ENCODE measurements at regions not wholly inside any gene's neighbourhood (a gene's known extent, or its start where the extent isn't known, plus 50 kb on each side); places are given as distances from the start of the nearest gene placed in this dataset.

DNA sequence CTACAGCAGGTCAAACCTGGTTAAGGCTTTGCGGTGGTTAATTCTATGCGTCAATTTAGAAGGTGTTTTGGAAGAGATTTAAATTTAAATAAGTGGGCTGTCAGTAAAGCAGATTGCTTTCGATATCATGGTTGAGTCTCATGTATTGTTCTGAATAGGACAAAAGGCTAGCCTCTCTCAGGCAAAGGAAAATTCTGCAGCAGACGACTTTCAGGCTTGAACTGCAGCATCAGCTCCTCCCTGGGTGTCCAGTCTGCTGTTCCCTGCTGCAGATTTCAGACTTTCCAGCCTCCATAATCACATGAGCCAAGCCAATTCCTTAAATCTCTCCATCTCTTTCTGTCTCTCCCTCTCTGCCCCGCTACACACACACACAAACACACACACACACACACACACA lies 143.2 kb downstream of the TUSC7 start:
- H3K27ac ChIP-seq (ENCODE audit: low read depth in 2 of 2, low read length in 2 of 2), result no peak overlapping the region
- no peak for FAIRE-seq
- intact Hi-C loops (cut with DNase I), result no loop called here
- TF ChIP-seq, protein P1, sequence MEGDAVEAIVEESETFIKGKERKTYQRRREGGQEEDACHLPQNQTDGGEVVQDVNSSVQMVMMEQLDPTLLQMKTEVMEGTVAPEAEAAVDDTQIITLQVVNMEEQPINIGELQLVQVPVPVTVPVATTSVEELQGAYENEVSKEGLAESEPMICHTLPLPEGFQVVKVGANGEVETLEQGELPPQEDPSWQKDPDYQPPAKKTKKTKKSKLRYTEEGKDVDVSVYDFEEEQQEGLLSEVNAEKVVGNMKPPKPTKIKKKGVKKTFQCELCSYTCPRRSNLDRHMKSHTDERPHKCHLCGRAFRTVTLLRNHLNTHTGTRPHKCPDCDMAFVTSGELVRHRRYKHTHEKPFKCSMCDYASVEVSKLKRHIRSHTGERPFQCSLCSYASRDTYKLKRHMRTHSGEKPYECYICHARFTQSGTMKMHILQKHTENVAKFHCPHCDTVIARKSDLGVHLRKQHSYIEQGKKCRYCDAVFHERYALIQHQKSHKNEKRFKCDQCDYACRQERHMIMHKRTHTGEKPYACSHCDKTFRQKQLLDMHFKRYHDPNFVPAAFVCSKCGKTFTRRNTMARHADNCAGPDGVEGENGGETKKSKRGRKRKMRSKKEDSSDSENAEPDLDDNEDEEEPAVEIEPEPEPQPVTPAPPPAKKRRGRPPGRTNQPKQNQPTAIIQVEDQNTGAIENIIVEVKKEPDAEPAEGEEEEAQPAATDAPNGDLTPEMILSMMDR (IDR thresholded peaks at IDR 0.05; ENCODE audit: borderline replicate concordance, extremely low read depth, insufficient read depth), result no peak
- no peak overlapping the region for H3K4me3 ChIP-seq (ENCODE audit: low read length in 3 of 3)
- H3K27me3 ChIP-seq (ENCODE audit: control insufficient read depth, insufficient read depth, low read length), result no peaks in the 10 kb centered on the region
- no peaks in the 10 kb centered on the region for H3K9me3 ChIP-seq (ENCODE audit: control insufficient read depth in 2 of 3, insufficient read depth in 1 of 3, low read length in 3 of 3)
- H3K4me1 ChIP-seq (ENCODE audit: control insufficient read depth in 2 of 3, insufficient read depth in 2 of 3, low read depth in 1 of 3, low read length in 3 of 3), result no peaks in the 10 kb centered on the region
- H3K36me3 ChIP-seq (ENCODE audit: control insufficient read depth in 2 of 3, insufficient read depth in 3 of 3, low read length in 3 of 3), result no peaks in the 10 kb centered on the region
- no peak for DNase-seq
- no peak overlapping the region for H3K9ac ChIP-seq (ENCODE audit: low read length in 3 of 3)

DNA sequence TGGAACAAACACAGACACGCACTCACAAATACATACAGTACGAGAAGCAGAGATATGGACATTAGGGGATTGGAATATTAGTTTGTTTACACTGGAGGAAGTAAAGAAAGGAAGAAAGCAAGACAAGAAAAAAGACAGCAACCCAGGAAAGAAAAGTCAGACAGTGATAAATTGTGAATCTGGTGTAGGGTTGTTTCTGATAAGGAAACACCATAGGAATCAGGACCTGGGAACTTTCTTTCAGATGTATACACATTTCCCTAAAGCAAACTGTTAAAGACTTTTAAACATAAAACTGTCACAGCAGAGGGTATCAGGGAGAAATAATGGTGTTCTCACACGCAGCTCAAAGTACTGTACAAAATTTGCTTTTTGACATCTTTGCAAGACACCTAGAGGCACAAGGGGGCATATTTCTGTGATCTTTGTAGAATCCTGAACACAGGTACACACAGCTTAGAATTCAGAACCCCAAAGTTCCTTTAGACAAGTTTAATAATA lies 153.7 kb downstream of the TUSC7 start:
- Histone ChIP-seq H3K27ac (ENCODE audit: low read depth in 2 of 2, low read length in 2 of 2) (no peak overlapping the region), H3K4me1 (ENCODE audit: control insufficient read depth in 2 of 3, insufficient read depth in 2 of 3, low read depth in 1 of 3, low read length in 3 of 3) (peaks cover 0 to 3% (median 0%) of the 10 kb centered on the region in 3 donors), H3K9me3 (ENCODE audit: control insufficient read depth in 2 of 3, insufficient read depth in 1 of 3, low read length in 3 of 3) (no peaks in the 10 kb centered on the region), H3K27me3 (ENCODE audit: control insufficient read depth, insufficient read depth, low read length) (no peaks in the 10 kb centered on the region), H3K36me3 (ENCODE audit: control insufficient read depth in 2 of 3, insufficient read depth in 3 of 3, low read length in 3 of 3) (no peaks in the 10 kb centered on the region), H3K4me3 (ENCODE audit: low read length in 3 of 3) (no peak overlapping the region), H3K9ac (ENCODE audit: low read length in 3 of 3) (no peak overlapping the region)
- TF ChIP-seq, protein P1 (IDR thresholded peaks at IDR 0.05; ENCODE audit: borderline replicate concordance, extremely low read depth, insufficient read depth), result no peak
- peak in 1 of 5 donors; percentile 2 for DNase-seq
- FAIRE-seq, result no peak
- intact Hi-C loops (cut with DNase I), result no loop called here

DNA sequence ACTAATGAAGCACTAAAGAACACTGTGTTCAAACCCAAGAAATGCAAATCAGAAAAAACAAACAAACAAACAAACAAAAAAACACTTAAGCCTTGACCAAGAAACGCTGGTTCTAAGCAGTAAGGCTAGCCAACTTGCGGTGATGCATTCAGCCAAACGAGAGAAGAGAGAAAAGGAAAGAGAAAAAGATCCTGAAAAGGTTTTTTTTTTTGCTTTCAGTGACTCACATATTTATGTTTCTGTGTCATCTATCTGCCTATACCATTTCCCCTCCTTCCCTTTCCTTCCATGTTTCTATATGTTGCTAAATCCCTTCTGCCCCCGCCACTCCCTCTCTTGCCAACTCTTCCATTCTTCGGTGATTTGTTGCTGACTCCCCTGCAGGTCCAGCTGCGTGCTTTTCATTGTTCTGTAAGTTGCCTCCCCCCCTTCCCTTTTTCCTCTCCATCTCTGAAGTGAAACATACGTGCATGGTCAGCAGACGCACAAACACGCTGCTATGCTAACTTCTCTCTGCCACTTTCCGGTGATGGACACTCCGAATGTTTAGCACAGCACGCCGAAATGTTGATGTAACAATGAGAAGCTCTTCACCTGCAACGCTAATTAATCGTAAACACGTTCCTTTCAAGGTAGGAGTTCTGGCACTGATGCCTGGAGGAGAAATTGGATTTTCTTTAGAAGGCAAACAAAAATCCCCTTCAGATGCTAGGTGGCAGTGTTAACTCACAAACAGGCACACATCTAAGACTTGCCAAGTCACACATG lies 154.4 kb downstream of the TUSC7 start:
- DNase-seq, result peak in 4 of 5 donors; percentile 40 to 82 (median 66)
- Histone ChIP-seq H3K27ac (ENCODE audit: low read depth in 2 of 2, low read length in 2 of 2) (no peak overlapping the region), H3K9me3 (ENCODE audit: control insufficient read depth in 2 of 3, insufficient read depth in 1 of 3, low read length in 3 of 3) (no peaks in the 10 kb centered on the region), H3K4me3 (ENCODE audit: low read length in 3 of 3) (peak overlapping the region; percentile 29 to 72 (median 30)), H3K9ac (ENCODE audit: low read length in 3 of 3) (peak overlapping the region in 1 of 3 donors; percentile 63), H3K4me1 (ENCODE audit: control insufficient read depth in 2 of 3, insufficient read depth in 2 of 3, low read depth in 1 of 3, low read length in 3 of 3) (peaks cover 0 to 3% (median 0%) of the 10 kb centered on the region in 3 donors), H3K27me3 (ENCODE audit: control insufficient read depth, insufficient read depth, low read length) (no peaks in the 10 kb centered on the region), H3K36me3 (ENCODE audit: control insufficient read depth in 2 of 3, insufficient read depth in 3 of 3, low read length in 3 of 3) (no peaks in the 10 kb centered on the region)
- TF ChIP-seq, protein P1 (IDR thresholded peaks at IDR 0.05; ENCODE audit: borderline replicate concordance, extremely low read depth, insufficient read depth), result peak; percentile 40
- FAIRE-seq, result peak; percentile 17
- intact Hi-C loops (cut with DNase I), result no loop called here

Data from kidney (tissue), 13 donors.